ENCODE measurements at regions not wholly inside any gene's neighbourhood (a gene's known extent, or its start where the extent isn't known, plus 50 kb on each side); places are given as distances from the start of the nearest gene placed in this dataset.

GRCh38 chr6:44642349-44642748 lies 254.8 kb downstream of the CDC5L start:
- no peaks in the 10 kb centered on the region for H3K36me3 ChIP-seq (replicated peaks; ENCODE audit: control insufficient read depth, insufficient read depth, low read length)
- no peak for DNase-seq
- no peak overlapping the region for H3K4me3 ChIP-seq (ENCODE audit: insufficient read depth, low read depth, low read length)
- H3K27me3 ChIP-seq (ENCODE audit: control insufficient read depth, insufficient read depth, low read length): no peaks in the 10 kb centered on the region

GRCh38 chr6:44642870-44643522 lies 255.5 kb downstream of the CDC5L start:
- Histone ChIP-seq H3K36me3 (replicated peaks; ENCODE audit: control insufficient read depth, insufficient read depth, low read length) (no peaks in the 10 kb centered on the region), H3K4me3 (ENCODE audit: insufficient read depth, low read depth, low read length) (no peak overlapping the region), H3K27me3 (ENCODE audit: control insufficient read depth, insufficient read depth, low read length) (no peaks in the 10 kb centered on the region)
- DNase-seq: no peak

- DNase-seq: peak; percentile 58
- no peaks in the 10 kb centered on the region for H3K36me3 ChIP-seq (replicated peaks; ENCODE audit: control insufficient read depth, insufficient read depth, low read length)
- no peaks in the 10 kb centered on the region for H3K27me3 ChIP-seq (ENCODE audit: control insufficient read depth, insufficient read depth, low read length)
These were observed 257.8 kb downstream of the CDC5L start for GRCh38 chr6:44645276-44645675.

DNA sequence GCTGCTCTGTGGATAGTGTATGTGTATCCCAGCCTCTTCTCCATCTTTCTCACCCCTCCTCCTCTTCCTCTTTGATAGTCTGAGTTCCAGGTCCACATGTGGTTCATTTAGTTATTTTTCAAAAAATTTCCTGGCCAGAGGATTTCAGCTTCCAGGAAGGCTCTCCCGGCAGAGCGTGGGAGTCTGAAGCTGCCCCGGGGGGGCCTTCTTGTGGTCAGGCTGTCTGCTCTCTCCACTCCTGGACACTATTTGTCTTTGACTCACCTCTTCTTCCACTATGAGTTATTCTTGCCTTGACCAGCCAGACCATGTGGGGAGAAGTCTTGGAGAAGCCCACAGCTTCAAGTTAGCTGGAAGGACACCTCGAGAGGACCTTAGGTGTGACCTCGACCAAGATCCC lies 258.8 kb downstream of the CDC5L start:
- Histone ChIP-seq H3K36me3 (replicated peaks; ENCODE audit: control insufficient read depth, insufficient read depth, low read length) (no peaks in the 10 kb centered on the region), H3K4me3 (ENCODE audit: insufficient read depth, low read depth, low read length) (no peak overlapping the region), H3K27me3 (ENCODE audit: control insufficient read depth, insufficient read depth, low read length) (no peaks in the 10 kb centered on the region)
- no peak for DNase-seq

More at GRCh38 chr6:44645276-44645675, 257.8 kb downstream of the CDC5L start:
- no peak overlapping the region for H3K4me3 ChIP-seq (ENCODE audit: insufficient read depth, low read depth, low read length)

GRCh38 chr6:44649365-44650025 lies 262.0 kb downstream of the CDC5L start:
- no peaks in the 10 kb centered on the region; the same call in 1 of the 2 replicates for H3K27me3 ChIP-seq (ENCODE audit: control insufficient read depth, insufficient read depth, low read length)
- H3K4me3 ChIP-seq (ENCODE audit: insufficient read depth, low read depth, low read length): no peak overlapping the region
- no peaks in the 10 kb centered on the region for H3K36me3 ChIP-seq (replicated peaks; ENCODE audit: control insufficient read depth, insufficient read depth, low read length)
- DNase-seq: no peak

DNA sequence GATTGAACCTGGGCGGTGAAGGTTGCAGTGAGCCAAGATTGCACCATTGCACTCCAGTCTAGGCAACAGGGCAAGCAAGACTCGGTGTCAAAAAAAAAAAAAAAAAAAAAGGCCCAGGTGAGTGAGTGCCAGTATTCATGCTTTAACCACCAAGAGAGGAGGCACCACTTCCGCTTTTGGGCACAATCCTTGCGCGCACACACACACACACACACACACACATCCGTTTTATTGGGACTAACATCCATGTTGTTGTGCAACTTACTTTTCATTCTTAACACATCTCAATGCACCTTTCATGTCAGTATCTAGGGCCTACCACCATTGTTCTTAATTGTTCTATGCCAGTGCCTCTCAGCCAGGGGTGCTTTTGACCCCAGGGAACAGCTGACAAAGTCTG lies 263.0 kb downstream of the CDC5L start:
- Histone ChIP-seq H3K27me3 (ENCODE audit: control insufficient read depth, insufficient read depth, low read length) (no peaks in the 10 kb centered on the region; the same call in 1 of the 2 replicates), H3K36me3 (replicated peaks; ENCODE audit: control insufficient read depth, insufficient read depth, low read length) (no peaks in the 10 kb centered on the region), H3K4me3 (ENCODE audit: insufficient read depth, low read depth, low read length) (no peak overlapping the region)
- DNase-seq: no peak

- H3K36me3 ChIP-seq (replicated peaks; ENCODE audit: control insufficient read depth, insufficient read depth, low read length): no peaks in the 10 kb centered on the region
- DNase-seq: no peak
- no peak overlapping the region for H3K4me3 ChIP-seq (ENCODE audit: insufficient read depth, low read depth, low read length)
- no peaks in the 10 kb centered on the region; the same call in 1 of the 2 replicates for H3K27me3 ChIP-seq (ENCODE audit: control insufficient read depth, insufficient read depth, low read length)
These were observed 263.4 kb downstream of the CDC5L start for GRCh38 chr6:44650947-44651346.

DNA sequence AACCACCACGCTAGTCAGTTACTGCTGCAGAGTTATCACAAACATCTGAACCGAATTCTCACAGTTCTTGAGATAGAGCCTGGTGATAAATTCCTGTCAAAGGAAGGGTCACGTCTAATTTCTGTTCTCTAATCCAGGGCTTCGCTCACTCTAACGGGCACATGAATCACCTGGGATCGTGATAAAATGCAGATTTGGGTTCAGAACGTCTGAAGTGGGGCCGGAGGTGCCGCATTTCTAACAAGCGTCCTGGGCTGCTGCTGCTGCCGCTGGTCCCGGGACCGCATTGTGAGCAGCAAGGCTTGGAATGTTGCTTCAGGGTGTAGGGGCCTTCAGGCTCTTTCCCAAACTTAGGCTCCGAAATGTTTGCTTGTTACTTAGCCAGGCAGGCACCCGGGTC lies 264.1 kb downstream of the CDC5L start:
- no peaks in the 10 kb centered on the region for H3K36me3 ChIP-seq (replicated peaks; ENCODE audit: control insufficient read depth, insufficient read depth, low read length)
- peak; percentile 53 for DNase-seq
- no peaks in the 10 kb centered on the region; the same call in 1 of the 2 replicates for H3K27me3 ChIP-seq (ENCODE audit: control insufficient read depth, insufficient read depth, low read length)

DNA sequence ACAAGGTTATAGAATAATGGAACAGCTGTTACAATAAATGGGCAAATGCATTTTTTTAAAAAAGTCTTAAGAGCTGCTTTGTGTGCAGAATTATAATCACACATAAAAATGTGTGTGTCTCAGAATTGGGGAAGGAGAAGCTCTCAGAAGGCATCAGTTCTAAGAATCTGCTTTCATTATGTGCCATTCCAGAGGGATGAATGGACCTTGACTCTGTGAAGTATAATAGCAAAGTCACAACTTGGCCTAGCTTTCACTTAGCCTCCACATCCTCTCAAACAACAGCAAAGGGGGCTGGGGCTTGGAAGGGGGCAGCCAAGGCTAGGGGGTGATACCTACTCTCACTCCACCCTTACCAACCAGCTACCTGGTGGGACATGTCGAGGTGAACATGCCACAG lies 265.0 kb downstream of the CDC5L start:
- no peak overlapping the region for H3K4me3 ChIP-seq (ENCODE audit: insufficient read depth, low read depth, low read length)
- no peaks in the 10 kb centered on the region for H3K36me3 ChIP-seq (replicated peaks; ENCODE audit: control insufficient read depth, insufficient read depth, low read length)
- DNase-seq: no peak
- no peaks in the 10 kb centered on the region; the same call in 1 of the 2 replicates for H3K27me3 ChIP-seq (ENCODE audit: control insufficient read depth, insufficient read depth, low read length)

More for the DNA sequence above, 264.1 kb downstream of the CDC5L start:
- no peak overlapping the region for H3K4me3 ChIP-seq (ENCODE audit: insufficient read depth, low read depth, low read length)

DNA sequence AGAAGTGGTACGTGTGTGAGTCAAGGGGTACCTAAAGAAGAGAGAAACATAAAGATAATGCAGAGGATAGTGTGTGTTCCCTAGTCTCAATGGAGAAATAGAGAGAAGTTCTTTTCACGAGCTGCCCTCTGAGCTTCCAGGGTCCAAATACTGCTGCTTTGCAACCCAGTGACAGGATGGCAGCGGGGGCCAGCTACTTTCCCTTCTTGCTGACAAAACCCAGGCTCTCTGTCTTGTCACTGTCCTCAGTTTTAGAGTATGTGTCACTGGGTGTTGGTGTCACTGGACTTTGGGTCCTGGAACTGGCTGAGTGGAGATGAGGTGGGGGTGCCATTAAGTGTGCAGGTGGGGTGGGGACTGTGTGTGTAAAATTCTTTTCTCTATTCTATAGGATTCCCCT lies 265.6 kb downstream of the CDC5L start:
- Histone ChIP-seq H3K36me3 (replicated peaks; ENCODE audit: control insufficient read depth, insufficient read depth, low read length) (no peaks in the 10 kb centered on the region), H3K27me3 (ENCODE audit: control insufficient read depth, insufficient read depth, low read length) (no peaks in the 10 kb centered on the region; the same call in 1 of the 2 replicates), H3K4me3 (ENCODE audit: insufficient read depth, low read depth, low read length) (no peak overlapping the region)
- DNase-seq: no peak

DNA sequence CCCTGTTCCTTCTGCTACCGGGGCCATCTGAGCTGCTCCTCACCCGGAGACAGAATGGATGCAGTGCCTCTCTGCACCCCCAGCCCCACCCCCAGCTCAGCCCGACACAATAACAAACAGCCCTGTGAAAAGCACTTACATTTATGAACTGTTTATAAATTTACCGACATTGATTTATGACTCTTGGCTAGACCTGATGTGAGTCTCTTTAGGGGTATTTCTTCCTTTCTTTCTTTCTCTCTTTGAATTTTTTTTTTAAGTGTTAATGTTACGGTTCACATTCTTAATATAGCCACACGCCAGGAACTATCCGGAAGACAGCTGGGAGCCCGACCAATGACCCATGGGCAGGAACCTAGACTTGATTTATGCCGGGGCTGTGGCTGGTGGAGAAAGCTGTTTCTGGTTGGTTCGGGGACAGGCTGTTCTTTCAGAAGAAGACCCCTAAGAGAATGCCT lies 266.3 kb downstream of the CDC5L start:
- Histone ChIP-seq H3K36me3 (replicated peaks; ENCODE audit: control insufficient read depth, insufficient read depth, low read length) (no peaks in the 10 kb centered on the region), H3K4me3 (ENCODE audit: insufficient read depth, low read depth, low read length) (no peak overlapping the region), H3K27me3 (ENCODE audit: control insufficient read depth, insufficient read depth, low read length) (no peaks in the 10 kb centered on the region; the same call in 1 of the 2 replicates)
- DNase-seq: no peak

GRCh38 chr6:44655412-44656342 lies 268.2 kb downstream of the CDC5L start:
- H3K36me3 ChIP-seq (replicated peaks; ENCODE audit: control insufficient read depth, insufficient read depth, low read length): no peaks in the 10 kb centered on the region
- no peaks in the 10 kb centered on the region; the same call in 1 of the 2 replicates for H3K27me3 ChIP-seq (ENCODE audit: control insufficient read depth, insufficient read depth, low read length)
- DNase-seq: peak; percentile 89
- no peak overlapping the region for H3K4me3 ChIP-seq (ENCODE audit: insufficient read depth, low read depth, low read length)

DNA sequence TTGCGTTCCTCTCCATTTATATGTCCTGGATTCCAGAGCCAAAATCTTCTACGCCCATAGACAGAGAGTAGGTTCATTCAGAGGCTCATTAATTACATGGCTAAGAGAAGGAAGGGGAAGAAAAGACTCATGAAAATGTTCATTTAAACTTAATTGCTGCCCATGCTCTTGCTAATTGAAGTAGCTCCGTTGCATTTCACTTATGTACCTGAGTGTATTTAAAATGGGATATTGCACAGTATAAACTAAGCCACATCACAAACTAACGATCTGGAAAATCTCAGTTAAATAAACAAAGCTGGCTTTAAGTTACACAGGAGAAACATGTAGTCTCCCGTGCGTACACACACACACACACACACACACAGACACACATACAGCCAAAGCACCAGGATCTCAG lies 269.2 kb downstream of the CDC5L start:
- Histone ChIP-seq H3K36me3 (replicated peaks; ENCODE audit: control insufficient read depth, insufficient read depth, low read length) (no peaks in the 10 kb centered on the region), H3K4me3 (ENCODE audit: insufficient read depth, low read depth, low read length) (no peak overlapping the region), H3K27me3 (ENCODE audit: control insufficient read depth, insufficient read depth, low read length) (no peaks in the 10 kb centered on the region; the same call in 1 of the 2 replicates)
- DNase-seq: no peak

- DNase-seq: no peak
These were observed 269.8 kb downstream of the CDC5L start for GRCh38 chr6:44657206-44657819.

More at GRCh38 chr6:44657206-44657819, 269.8 kb downstream of the CDC5L start:
- Histone ChIP-seq H3K27me3 (ENCODE audit: control insufficient read depth, insufficient read depth, low read length) (no peaks in the 10 kb centered on the region; the same call in 1 of the 2 replicates), H3K4me3 (ENCODE audit: insufficient read depth, low read depth, low read length) (no peak overlapping the region), H3K36me3 (replicated peaks; ENCODE audit: control insufficient read depth, insufficient read depth, low read length) (no peaks in the 10 kb centered on the region)
